ENCODE measurements at regions not wholly inside any gene's neighbourhood (a gene's known extent, or its start where the extent isn't known, plus 50 kb on each side); places are given as distances from the start of the nearest gene placed in this dataset.
"Not testable (repeated sequence)": the region's sequence is repeated elsewhere in the genome, so short reads cannot be mapped to it uniquely, and the experiment has no call there.

DNA sequence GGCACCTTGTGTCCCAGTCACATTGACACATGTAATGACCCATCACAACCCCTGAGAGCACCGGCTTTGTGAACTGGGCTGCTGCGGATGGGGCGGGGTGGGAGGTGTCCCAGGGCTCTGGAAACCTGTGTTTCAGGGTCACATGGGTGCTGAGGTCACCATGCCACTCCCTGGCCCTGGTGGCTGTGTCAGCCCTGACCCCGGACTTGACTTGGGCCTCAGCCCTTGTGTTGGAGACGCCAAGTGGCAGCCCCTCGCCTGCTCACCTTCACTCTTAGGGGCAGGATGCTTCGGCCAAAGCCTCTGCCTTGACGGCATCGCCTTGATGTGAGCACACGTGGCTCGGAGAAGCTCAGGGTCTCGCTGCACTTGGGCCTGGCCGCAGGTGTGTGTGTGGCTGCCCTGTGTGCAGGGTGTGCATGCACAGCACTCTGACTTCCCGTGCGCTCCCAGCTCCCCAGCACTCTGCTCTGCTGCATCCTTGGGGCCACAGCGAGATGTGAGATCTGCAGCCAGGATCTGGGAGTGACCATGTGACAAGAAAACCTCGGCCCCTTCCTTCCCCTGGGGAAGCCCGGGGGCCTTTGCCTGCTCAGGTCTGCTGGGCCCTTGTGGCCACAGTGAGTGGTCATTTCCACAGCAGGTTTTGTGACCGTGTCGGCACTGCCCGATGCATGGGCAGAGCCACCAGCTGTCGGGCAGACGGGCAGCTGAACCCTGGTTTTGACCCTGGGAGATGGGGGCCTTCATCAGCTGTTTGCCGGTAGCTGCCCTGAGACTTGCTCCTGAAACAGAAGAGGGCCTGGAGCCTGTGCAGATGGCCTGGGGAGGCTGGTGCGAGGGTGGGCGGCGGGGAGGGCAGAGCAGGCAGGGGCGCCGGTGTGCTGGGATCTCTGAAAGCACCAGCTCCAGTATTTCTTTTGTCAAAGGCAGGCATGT lies 167.4 kb downstream of the KIF26A start:
- peak; percentile 1 for DNase-seq

DNA sequence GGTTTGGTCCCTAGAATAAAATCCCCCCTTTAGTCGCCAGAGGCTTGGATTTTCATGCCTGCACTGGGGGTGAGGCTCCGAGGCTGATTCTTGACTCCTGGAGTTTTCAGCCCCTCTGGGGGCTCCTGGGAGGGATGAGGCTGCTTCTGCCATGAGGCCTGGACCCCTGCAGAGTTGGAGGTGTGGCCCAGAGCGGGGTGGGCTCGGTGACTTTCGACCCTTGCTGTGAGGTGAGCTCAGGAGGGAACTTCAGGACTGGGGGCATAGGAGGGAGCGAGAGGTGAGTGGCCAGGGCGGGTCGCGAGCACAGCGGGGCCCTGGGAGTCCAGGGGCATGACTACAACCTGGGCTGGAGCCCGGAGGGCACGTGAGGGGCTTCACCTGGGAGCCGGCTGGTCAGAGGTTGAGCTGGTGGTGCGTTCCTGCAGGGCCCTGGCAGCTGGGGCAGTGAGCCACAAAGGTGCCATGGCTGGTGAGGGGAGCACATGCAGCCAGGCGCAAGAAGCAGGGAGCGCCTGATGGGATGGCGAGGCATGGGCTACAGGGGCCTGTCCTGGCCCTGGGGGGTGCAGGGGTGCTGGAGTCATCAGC lies 168.2 kb downstream of the KIF26A start:
- no peak for DNase-seq

DNA sequence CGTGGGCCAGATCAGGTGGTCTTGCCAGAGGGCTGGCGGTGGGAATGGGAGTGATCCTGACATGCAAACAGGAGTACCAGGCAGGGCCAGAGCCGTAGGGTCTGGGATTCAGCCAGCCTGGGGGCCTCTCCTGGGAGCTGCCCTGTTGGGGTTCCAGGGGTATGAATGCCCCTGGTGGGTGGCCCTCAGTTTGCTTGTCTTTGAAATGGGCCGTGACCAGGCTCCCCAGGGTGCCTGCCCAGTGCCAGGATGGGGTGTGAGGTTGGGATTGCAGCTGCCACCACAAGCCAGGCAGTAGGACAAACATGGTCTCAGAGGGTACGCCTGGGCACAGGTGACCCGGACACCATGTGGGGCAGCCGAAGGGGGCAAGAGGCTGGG lies 168.8 kb downstream of the KIF26A start:
- DNase-seq: no peak

DNA sequence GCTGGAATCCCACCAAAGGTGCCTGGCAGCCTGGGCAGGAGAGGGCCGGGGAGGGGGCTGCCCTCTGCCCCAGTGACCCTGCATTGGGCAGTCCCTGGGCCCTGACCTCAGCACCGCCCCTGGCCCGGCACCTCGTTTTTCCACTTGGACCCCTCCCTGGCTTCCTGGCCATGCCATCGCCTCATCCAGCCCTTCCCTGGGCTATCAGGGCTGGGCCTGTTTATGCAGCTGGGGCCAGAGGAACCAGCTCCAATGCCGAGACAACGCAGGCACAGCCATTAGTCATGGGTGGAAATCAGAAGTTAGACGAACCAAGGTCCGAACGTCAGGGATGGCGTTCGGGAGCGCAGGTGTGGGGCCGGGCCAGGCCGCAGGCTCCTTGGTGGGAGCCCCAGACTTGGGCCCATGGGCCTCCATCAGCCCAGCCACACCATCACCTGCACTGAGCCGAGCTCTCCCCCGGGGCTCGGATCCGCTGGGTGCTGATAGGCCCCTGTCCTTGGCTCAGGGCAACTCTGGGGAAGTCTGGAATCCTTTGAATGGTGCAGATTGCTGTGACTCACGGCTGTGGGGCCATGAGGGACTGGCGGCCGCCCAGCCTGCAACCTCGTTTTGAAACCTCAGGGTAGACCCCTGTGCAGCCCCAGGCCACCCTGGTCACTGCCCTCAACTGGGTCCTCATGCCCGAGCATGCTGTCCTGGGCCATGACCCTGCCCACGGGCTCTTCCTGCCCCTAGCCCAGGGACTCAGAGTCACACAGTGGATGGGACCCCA lies 169.4 kb downstream of the KIF26A start:
- no peak for DNase-seq

DNA sequence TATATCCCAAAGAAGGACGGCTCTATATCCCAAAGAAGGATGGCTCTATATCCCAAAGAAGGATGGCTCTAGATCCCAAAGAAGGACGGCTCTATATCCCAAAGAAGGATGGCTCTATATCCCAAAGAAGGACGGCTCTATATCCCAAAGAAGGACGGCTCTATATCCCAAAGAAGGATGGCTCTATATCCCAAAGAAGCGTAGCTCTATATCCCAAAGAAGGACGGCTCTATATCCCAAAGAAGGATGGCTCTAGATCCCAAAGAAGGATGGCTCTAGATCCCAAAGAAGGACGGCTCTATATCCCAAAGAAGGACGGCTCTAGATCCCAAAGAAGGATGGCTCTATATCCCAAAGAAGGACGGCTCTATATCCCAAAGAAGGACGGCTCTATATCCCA lies 170.1 kb downstream of the KIF26A start:
- DNase-seq: not testable (repeated sequence)

DNA sequence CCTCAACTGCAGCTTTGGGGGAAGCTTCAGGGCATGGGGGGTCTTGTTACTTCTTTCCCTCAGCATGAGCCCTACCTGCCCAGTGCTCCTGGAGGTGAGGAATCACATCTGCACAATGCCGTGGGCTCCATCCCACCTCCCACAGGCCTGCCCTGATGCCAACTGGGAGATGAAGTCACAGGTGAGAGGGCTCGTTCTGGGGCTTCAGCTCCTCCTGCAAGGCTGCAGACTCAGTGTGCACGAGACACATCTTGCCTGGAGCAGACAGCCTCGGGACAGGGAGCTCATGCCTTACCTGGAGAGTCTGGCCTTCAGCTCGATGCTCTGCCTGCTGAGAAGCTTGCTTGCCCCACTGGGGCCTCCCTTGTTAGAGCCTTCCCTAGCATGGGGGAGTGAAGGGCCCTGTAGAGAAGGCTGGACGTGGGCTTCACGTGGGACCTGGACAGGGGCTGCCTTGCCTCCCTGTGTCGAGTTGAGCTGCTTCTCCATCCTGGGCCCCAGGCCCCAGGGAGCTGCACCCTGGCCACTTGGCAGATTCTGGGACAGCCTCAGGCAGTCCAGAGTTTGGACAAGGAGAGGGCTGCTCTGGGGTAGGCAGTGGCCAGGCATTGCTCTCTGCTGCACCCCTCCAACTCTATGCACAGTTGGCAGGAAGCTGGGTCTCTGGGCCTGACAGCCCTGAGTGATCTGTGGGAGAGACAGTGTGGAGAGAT lies 171.4 kb downstream of the KIF26A start:
- DNase-seq: no peak

DNA sequence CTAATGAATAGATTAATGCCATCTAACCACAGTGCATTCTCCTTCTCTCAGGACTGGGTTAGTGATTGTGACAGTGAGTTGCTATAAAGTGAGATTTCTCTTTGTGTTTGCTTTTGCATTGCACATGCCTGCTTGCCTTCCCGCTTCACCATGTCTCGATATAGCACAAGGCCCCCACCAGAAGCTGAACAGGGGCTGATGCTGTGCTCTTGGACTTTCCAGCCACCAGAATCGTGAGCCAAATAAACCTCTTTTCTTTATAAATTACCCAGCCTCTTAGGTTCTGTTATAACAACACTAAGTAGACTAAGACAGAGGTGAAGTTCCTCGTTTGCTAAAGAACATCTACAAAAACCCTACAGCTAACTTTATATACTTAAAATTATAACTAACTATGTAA lies 173.0 kb downstream of the KIF26A start:
- no peak for DNase-seq

DNA sequence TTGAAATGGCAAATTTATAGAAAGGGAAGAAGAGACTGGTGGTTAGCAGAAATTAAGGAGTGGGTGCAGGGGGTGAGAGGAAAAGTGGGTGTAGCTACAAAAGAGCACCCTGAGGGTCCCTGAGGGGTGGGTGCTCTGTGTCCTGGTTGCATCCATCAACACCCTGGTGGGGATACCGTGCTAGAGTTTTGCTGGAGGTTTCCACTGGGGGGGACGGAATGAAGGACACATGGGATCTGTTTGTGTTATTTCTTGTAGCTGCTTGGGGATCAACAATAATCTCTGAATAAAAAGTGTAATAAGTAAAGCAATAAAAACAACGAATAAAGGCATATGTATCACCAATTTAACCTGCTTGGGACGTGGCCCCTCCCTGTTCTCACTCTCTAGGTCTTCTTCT lies 175.3 kb downstream of the KIF26A start:
- no peak for DNase-seq

DNA sequence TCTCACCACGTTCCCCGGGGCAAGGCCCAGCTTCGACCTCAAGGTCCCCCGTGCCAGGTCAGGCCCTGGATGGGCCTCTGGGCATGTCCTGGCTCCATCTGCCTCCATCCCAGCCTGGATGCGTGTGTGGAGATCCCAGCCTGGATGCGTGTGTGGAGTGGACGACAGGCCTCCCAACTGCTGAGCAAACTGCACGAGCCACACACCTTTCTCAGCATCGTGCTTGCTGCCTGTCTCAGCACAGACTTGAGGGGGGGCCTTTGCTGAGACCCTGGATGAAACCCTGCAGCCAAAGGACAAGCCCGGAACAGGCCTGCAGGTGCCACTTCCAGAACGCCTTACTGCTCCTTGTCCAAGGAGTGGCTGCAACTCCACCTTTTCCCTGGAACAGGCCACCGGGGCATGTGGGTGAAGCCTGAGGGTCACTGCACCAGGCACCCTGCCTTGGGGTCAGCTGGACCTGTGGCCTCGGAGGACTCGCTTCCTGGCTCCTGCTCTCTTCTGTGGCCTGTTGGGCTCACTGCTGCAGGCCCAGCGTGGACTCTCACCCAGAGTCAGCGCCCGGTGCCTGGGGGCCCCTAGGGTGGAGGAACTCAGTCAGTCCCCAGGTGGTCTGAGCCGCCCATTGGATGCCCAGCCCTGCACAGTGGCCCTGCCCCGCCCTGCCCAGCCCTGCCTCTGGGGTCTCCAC lies 176.0 kb downstream of the KIF26A start:
- DNase-seq: no peak

DNA sequence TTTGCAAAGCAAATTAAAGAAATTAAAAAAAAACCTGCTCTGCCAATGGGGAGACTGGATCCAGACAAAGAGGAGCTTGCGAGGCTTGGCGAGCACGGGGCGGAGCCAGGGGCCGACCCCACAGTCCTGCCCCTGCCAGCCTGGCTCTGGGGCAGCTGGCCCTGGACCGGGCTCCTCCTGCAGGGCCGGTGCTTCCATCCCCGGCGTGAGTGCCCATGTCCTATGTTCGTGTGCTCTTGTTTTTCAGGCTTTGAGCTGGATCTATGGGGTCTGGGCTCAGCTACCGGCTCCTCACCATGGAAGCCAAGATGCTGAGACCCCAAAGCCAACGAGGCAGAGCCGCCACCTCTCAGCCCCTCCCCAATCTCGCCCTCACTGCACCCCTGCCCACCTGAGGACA lies 176.8 kb downstream of the KIF26A start:
- no peak for DNase-seq

DNA sequence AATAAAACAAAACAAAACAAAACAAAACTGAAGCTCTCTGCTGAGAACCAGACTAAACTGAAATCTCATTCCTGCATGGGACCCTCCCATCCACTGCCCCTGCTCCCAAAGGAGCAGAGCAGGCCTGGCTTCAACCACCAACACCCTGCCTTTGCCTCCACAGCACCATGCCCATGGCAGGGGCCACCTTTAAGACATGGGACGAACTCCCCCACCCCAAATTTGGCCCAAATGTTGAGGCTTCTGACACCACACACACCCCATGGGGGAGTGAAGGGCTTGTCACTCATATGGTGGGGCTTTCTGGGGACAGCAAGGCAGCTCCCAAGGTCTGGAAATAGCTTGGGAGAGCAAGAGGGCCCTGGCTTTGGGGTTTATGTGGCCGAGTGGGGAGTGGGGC lies 177.2 kb downstream of the KIF26A start:
- no peak for DNase-seq

DNA sequence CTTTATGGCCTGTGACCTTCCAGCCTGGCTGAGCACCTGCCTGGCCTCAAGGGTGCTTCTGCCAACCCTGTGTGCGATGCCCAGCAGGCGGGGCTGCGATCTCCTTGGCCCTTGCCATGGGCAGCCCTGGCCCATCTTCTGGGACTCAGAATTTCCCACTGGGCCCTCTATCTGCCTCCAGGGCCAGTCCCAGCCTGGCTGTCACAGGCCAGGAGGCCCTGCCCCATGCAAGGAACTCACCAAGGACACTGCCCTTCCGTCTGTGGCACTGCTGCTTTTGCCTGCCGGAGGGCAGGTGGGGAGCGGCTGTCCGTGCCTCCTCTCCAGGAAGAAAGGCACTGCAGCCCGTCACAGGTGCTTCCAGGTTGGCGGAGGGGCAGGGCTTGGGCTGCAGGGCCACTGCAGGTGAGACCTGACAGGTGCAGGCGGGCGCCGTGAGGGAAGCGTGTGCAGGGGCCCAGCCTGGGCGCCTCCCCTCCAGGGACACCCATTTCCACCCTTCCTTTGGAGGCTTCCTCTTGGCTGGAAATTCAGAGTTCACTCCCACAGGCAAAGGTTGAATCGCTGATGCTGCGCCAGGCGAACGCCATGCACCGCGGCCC lies 177.8 kb downstream of the KIF26A start:
- no peak for DNase-seq

DNA sequence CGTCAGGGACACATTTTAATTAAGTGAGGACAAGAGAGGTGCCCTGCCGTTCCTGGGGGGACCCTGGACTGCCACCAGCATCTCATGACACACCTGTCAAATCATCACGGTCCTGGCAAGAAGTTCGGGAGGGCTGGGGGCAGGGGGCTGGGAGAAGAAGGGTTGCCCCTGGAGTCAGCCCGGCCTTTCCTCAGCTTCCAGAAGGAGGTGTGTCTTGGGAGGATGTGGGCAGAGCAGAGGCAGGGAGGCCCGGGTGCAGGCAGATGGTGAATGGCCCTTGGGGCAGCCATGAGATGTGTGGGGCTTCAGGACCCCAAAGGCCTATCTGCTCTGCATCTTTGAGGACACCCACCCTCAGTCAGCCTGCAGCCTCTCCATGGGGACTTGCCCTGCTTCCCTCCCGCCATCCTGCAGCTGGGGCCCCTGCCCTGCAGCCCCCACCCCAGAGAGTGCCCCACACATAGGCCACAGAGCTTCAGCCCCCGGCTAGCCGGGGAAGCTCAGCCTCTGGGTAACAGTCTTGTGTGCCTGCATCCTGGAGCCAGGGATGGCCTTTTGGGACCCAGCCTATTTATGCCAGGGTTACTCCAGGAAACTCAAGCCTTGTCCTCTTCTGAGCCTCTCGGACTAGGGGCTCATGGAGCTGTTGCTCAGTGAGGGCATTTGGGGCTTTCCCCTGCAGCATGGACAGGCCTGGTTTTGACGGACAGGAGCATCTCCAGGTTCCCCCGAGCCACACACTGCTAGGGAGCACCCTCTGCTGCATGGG lies 178.5 kb downstream of the KIF26A start:
- no peak for DNase-seq

DNA sequence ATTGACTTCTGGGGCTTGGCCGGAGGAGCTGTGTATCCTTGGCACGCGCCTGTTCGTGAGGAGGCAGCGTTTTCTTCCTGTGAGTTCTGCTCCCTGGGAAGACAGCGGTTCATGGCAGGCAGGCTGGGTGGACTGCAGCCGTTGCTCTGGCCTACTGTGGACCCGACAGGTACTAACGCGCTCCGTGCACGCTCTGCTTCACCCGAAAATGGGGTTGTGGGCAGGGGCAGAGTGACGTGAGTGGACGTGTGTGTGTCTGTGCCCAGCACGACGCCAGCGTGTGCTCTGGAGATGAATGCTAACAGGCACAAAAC lies 179.1 kb downstream of the KIF26A start:
- DNase-seq: no peak

DNA sequence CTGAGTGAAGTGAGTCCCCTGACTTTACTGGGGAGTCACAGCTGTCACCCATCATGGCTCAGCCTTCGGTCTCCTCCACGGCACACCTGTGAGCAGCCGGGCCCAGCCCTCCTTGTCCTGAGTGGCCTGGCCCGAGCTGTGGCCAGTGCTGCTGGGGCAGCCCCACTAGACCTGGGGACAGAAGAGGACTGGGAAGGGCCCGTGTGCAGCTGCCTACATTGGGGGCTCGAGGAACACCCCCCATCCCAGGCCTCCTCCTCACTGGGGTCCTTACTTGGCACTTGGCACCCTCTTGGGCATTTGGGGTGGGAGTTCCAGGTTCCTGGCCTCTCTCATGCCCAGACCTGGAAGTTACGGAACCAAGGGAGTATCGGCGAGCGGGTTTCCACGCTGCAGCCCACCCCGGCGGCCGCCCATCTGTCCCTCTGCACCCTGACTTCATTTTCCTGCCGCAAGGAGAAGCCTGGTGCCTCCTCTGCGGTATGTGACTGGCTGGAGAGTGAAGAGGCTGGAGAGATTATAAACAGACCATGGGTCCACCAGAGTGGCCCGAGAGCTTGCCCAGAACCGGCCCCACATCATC lies 179.7 kb downstream of the KIF26A start:
- DNase-seq: no peak

DNA sequence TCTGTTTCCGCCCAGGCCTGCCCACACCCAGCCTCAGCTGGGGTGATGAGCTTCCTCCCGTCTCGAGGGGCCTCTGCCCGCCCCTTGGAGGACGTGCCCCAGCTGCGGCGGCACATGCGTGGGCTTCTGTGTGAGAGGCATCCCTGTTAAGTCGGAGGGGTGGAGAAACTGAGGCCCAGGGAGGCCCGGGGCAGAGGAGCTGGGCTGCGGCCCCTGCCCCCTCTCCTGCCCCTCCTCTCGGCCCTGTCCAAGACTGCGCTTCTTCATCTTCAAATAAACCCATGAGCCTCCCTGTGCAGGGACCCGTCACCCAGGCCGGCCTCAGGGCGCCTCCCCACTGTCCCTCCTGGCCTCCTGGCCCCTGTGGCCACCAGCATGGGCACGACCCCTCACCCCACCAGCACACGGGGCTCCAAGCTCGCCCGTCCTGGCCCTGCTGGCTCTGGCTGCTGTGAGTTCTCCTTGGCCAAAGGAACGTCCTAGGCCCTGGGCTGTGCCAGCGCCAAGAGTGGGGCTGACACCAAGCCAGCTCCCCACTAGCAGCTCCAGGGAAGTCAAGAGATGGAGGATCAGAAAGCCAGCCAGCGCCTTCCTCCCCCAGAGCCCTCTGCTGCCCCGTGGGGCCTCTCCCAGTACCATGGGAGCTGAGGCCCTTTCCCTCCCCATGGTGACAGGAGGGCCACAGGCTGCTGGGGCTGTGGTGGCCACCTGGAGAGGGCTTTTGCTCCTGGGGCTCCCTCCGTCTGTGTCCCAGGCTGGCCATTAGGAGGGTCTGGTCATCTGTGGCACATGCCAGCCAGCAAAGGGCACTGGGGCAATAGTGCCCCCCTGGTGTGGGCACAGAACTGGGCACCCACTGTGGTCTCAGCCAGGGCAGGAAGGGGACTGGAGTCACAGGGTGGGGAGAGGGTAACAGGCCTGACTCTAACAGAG lies 180.4 kb downstream of the KIF26A start:
- DNase-seq: no peak

DNA sequence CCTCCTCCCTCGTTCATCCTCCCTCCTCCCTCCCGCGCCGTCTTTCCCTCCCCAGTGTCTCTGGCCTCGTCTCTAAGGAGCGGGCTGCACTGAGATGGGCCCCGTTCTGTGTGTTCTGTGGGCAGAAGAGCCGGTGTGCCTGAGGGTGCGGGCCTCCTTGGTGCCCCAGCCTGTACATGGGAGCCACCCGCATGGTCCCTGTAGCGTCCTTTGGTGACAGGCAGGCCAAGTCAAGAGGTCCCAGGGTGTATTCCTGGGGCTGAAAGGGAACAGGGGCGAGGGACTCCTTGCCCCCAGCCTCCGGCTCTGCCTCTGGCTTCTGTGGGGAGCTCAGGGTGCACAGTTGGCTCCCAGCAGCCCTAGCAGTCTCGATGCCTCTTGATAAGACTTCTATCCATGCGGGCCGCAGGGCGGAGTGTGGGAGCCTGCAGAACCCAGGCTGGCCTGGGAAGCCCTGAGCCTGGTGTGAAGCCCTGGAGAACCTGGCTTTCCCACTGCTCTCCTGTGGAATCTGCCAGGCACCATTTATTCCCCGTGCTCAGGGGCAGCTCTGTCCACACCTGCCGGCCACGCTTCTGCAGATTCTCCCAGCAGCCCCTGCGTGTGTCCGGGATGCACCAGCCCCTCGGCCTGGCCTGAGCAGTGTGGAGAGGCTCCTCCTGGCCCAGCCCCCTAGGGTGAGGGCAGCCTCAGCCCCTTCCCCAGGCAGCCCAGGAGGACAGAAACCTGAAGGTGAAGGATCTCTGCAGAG lies 181.3 kb downstream of the KIF26A start:
- DNase-seq: no peak

DNA sequence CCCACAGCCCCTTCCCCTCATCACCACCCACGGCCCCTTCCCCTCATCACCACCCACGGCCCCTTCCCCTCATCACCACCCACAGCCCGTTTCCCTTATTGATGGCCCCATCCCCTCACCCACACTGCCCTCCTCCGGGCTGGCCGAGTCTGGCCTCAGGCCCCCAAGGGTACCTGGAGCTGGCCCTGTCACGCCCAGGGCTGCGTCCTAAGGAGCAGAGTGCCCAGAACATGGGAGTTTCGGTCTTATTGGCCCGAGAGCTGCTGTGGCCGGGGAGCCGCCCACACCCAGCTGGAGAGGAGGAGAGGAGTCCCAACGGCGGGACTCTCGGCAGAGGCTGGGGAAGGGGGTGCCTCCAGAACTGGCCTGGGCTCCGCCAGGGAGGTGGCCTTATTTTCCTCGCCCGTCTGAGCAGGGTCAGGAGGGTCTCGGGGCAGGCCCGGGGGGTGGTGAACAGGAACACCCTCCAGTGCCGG lies 182.3 kb downstream of the KIF26A start:
- DNase-seq: no peak

Data from CD4-positive, alpha-beta T cell treated with Interleukin-15 for 1 hour (primary cell).